ENCODE measurements at regions not wholly inside any gene's neighbourhood (a gene's known extent, or its start where the extent isn't known, plus 50 kb on each side); places are given as distances from the start of the nearest gene placed in this dataset.

GRCh38 chr3:147846293-147846692, 437.1 kb downstream of the ZIC1 start:
- no peak overlapping the region for H3K27ac ChIP-seq (ENCODE audit: low read depth, low read length)
- no peaks in the 10 kb centered on the region for H3K4me1 ChIP-seq (ENCODE audit: control insufficient read depth, low read length)
- H3F3A ChIP-seq (ENCODE audit: control insufficient read depth, insufficient read depth), result no peaks in the 10 kb centered on the region
- no peaks in the 10 kb centered on the region for H3K27me3 ChIP-seq (ENCODE audit: control insufficient read depth, low read length)
- H3K4me3 ChIP-seq (ENCODE audit: low read length), result no peak overlapping the region
- H3K9me3 ChIP-seq (ENCODE audit: control insufficient read depth, insufficient read depth, low read length), result no peaks in the 10 kb centered on the region
- no peak overlapping the region for H3K4me2 ChIP-seq (ENCODE audit: low read length)
- no peaks in the 10 kb centered on the region for H3K9me2 ChIP-seq (replicated peaks; ENCODE audit: control insufficient read depth, low read length)
- no peaks in the 10 kb centered on the region for H3K79me2 ChIP-seq (ENCODE audit: control insufficient read depth, low read length)
- H4K20me1 ChIP-seq (ENCODE audit: control insufficient read depth, insufficient read depth, low read depth, low read length), result no peaks in the 10 kb centered on the region
- no peaks in the 10 kb centered on the region for H3K36me3 ChIP-seq (ENCODE audit: control insufficient read depth, low read length)
- TF ChIP-seq EZH2phosphoT487 (IDR thresholded peaks at IDR 0.05; ENCODE audit: borderline replicate concordance, low read length) (no peak), CTCF (IDR thresholded peaks at IDR 0.05; ENCODE audit: low read depth, low read length, poor library complexity, severe bottlenecking) (no peak)

GRCh38 chr3:147846854-147847478, 437.8 kb downstream of the ZIC1 start:
- no peaks in the 10 kb centered on the region for H3K36me3 ChIP-seq (ENCODE audit: control insufficient read depth, low read length)
- H3K9me2 ChIP-seq (replicated peaks; ENCODE audit: control insufficient read depth, low read length), result no peaks in the 10 kb centered on the region
- no peaks in the 10 kb centered on the region for H3K4me1 ChIP-seq (ENCODE audit: control insufficient read depth, low read length)
- no peak overlapping the region for H3K4me3 ChIP-seq (ENCODE audit: low read length)
- H4K20me1 ChIP-seq (ENCODE audit: control insufficient read depth, insufficient read depth, low read depth, low read length), result no peaks in the 10 kb centered on the region
- no peaks in the 10 kb centered on the region for H3F3A ChIP-seq (ENCODE audit: control insufficient read depth, insufficient read depth)
- no peak overlapping the region for H3K27ac ChIP-seq (ENCODE audit: low read depth, low read length)
- no peak overlapping the region for H3K4me2 ChIP-seq (ENCODE audit: low read length)
- H3K79me2 ChIP-seq (ENCODE audit: control insufficient read depth, low read length), result no peaks in the 10 kb centered on the region
- TF ChIP-seq EZH2phosphoT487 (IDR thresholded peaks at IDR 0.05; ENCODE audit: borderline replicate concordance, low read length) (no peak), CTCF (IDR thresholded peaks at IDR 0.05; ENCODE audit: low read depth, low read length, poor library complexity, severe bottlenecking) (no peak)
- no peaks in the 10 kb centered on the region for H3K27me3 ChIP-seq (ENCODE audit: control insufficient read depth, low read length)
- H3K9me3 ChIP-seq (ENCODE audit: control insufficient read depth, insufficient read depth, low read length), result no peaks in the 10 kb centered on the region

GRCh38 chr3:147851062-147851461, 441.9 kb downstream of the ZIC1 start:
- Histone ChIP-seq H3K36me3 (ENCODE audit: control insufficient read depth, low read length) (no peaks in the 10 kb centered on the region), H4K20me1 (ENCODE audit: control insufficient read depth, insufficient read depth, low read depth, low read length) (no peaks in the 10 kb centered on the region), H3F3A (ENCODE audit: control insufficient read depth, insufficient read depth) (no peaks in the 10 kb centered on the region), H3K27me3 (ENCODE audit: control insufficient read depth, low read length) (no peaks in the 10 kb centered on the region), H3K27ac (ENCODE audit: low read depth, low read length) (no peak overlapping the region), H3K4me3 (ENCODE audit: low read length) (no peak overlapping the region), H3K4me2 (ENCODE audit: low read length) (no peak overlapping the region), H3K9me3 (ENCODE audit: control insufficient read depth, insufficient read depth, low read length) (no peaks in the 10 kb centered on the region), H3K79me2 (ENCODE audit: control insufficient read depth, low read length) (no peaks in the 10 kb centered on the region), H3K9me2 (replicated peaks; ENCODE audit: control insufficient read depth, low read length) (no peaks in the 10 kb centered on the region), H3K4me1 (ENCODE audit: control insufficient read depth, low read length) (no peaks in the 10 kb centered on the region)
- no peak for TF ChIP-seq CTCF (IDR thresholded peaks at IDR 0.05; ENCODE audit: low read depth, low read length, poor library complexity, severe bottlenecking)
- TF ChIP-seq EZH2phosphoT487 (IDR thresholded peaks at IDR 0.05; ENCODE audit: borderline replicate concordance, low read length), result no peak
